ENCODE measurements at regions not wholly inside any gene's neighbourhood (a gene's known extent, or its start where the extent isn't known, plus 50 kb on each side); places are given as distances from the start of the nearest gene placed in this dataset.
"Not testable (repeated sequence)": the region's sequence is repeated elsewhere in the genome, so short reads cannot be mapped to it uniquely, and the experiment has no call there.

DNA sequence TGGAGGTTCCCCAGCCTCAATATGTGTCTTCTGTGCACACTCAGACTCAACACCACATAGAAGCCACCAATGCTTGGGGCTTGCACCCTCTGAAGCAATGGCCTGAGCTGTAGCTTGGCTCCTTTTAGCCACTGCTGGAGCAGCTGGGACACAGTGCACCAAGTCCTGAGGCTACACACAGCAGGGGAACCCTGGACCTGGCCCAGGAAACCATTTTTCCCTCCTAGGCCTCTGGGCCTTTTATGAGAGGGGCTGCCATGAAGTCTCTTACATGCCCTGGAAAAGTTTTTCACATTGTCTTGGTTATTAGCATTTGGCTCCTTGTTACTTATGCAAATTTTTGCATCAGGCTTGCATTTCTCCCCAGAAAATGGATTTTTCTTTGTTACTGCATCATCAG is 306.2 kb downstream of the CPXCR1 start:
- H4K20me1 ChIP-seq (ENCODE audit: insufficient read depth), result no peaks in the 10 kb centered on the region
- no peak overlapping the region for H3K27ac ChIP-seq (ENCODE audit: low read depth in 2 of 2, low read length in 1 of 2)
- no peaks in the 10 kb centered on the region for H3K9me2 ChIP-seq
- DNase-seq, result no peak
- no peak overlapping the region for H3K4me3 ChIP-seq (ENCODE audit: low read depth in 2 of 2, low read length in 1 of 2)
- H3K27me3 ChIP-seq (ENCODE audit: insufficient read depth), result no peaks in the 10 kb centered on the region
- POLR2A ChIA-PET, result no interaction called here
- H3F3A ChIP-seq (replicated peaks; ENCODE audit: insufficient read depth), result no peaks in the 10 kb centered on the region
- no peaks in the 10 kb centered on the region for H3K4me1 ChIP-seq (ENCODE audit: control insufficient read depth in 1 of 2, insufficient read depth in 2 of 2, low read depth in 1 of 2, low read length in 1 of 2)
- TF ChIP-seq SIN3A (IDR thresholded peaks at IDR 0.05; ENCODE audit: borderline replicate concordance, low read depth, low read length) (no peak), FOSL2 (IDR thresholded peaks at IDR 0.05; ENCODE audit: borderline replicate concordance, low read depth) (no peak), MEF2A (IDR thresholded peaks at IDR 0.05; ENCODE audit: borderline replicate concordance, low read depth) (no peak), GABPA (IDR thresholded peaks at IDR 0.05; ENCODE audit: low read depth) (no peak), NRF1 (IDR thresholded peaks at IDR 0.05; ENCODE audit: low read depth, low read length) (no peak)
- TF ChIP-seq, protein P1, sequence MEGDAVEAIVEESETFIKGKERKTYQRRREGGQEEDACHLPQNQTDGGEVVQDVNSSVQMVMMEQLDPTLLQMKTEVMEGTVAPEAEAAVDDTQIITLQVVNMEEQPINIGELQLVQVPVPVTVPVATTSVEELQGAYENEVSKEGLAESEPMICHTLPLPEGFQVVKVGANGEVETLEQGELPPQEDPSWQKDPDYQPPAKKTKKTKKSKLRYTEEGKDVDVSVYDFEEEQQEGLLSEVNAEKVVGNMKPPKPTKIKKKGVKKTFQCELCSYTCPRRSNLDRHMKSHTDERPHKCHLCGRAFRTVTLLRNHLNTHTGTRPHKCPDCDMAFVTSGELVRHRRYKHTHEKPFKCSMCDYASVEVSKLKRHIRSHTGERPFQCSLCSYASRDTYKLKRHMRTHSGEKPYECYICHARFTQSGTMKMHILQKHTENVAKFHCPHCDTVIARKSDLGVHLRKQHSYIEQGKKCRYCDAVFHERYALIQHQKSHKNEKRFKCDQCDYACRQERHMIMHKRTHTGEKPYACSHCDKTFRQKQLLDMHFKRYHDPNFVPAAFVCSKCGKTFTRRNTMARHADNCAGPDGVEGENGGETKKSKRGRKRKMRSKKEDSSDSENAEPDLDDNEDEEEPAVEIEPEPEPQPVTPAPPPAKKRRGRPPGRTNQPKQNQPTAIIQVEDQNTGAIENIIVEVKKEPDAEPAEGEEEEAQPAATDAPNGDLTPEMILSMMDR (IDR thresholded peaks at IDR 0.05), result no peak
- no peaks in the 10 kb centered on the region for H3K79me2 ChIP-seq (ENCODE audit: insufficient read depth)
- H3K9me3 ChIP-seq, result no peaks in the 10 kb centered on the region
- H2AFZ ChIP-seq (ENCODE audit: low read depth), result no peak overlapping the region
- CTCF ChIA-PET, result no interaction called here
- H3K9ac ChIP-seq, result no peak overlapping the region
- no peaks in the 10 kb centered on the region for H3K36me3 ChIP-seq (replicated peaks in 1 of 2; ENCODE audit: control insufficient read depth in 1 of 2, insufficient read depth in 2 of 2, low read length in 1 of 2)
- H3K4me2 ChIP-seq, result no peak overlapping the region

DNA sequence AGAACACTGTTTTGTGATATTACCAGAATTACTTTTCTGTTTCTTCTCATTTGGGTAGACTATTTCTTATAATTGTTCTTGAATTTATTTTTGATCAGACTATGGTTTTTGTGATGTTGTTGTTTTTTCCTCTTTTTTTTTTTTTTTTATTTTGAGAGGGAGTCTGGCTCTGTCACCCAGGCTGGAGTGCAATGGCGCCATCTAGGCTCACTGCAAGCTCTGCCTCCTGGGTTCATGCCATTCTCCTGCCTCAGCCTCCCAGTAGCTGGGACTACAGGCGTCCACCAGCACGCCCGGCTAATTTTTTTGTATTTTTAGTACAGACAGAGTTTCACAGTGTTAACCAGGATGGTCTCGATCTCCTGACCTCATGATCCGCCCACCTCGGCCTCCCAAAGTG is 352.6 kb downstream of the CPXCR1 start:
- H3K79me2 ChIP-seq (ENCODE audit: insufficient read depth); H3K27me3 ChIP-seq (ENCODE audit: insufficient read depth); H3K4me3 ChIP-seq (ENCODE audit: low read depth in 2 of 2, low read length in 1 of 2); H2AFZ ChIP-seq (ENCODE audit: low read depth); DNase-seq; H3K9me3 ChIP-seq; POLR2A ChIA-PET; H3K27ac ChIP-seq (ENCODE audit: low read depth in 2 of 2, low read length in 1 of 2); H3K4me2 ChIP-seq; H4K20me1 ChIP-seq (ENCODE audit: insufficient read depth); H3K4me1 ChIP-seq (ENCODE audit: control insufficient read depth in 1 of 2, insufficient read depth in 2 of 2, low read depth in 1 of 2, low read length in 1 of 2); H3K9me2 ChIP-seq; H3K9ac ChIP-seq; H3F3A ChIP-seq (replicated peaks; ENCODE audit: insufficient read depth); H3K36me3 ChIP-seq (replicated peaks in 1 of 2; ENCODE audit: control insufficient read depth in 1 of 2, insufficient read depth in 2 of 2, low read length in 1 of 2): not testable (repeated sequence)
- 3% methylated on average over 7 of the region's 7 CpGs for WGBS (ENCODE audit: low lambda C conversion rate)
- CTCF ChIA-PET, result interaction anchor here (0.9 kb wide), 1 partner anchor 11 kb away, joined by 3 read pairs; no protein-coding TSS in a partner anchor
- TF ChIP-seq, protein P1 (IDR thresholded peaks at IDR 0.05), result 0 out of 2 replicates have a peak, but pooled peaks have one; percentile 22

DNA sequence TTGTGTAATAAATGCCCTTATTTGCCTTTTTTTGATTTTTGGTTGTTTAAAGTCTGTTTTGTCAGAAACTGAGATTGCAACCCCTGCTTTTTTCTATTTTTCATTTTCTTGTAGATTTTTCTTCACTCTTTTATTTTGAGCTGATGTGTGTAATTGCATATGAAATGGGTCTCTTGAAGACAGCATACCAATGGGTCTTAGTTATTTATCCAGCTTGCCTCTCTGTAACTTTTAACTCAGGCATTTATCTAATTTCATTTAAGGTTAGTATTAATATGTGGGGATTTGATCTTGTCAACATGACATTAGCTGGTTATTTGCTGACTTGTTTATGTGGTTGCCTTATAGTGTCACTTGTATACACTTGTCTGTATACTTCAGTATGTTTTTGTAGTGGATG is 378.0 kb downstream of the CPXCR1 start:
- Histone ChIP-seq H3K9me3 (no peaks in the 10 kb centered on the region), H3K36me3 (replicated peaks in 1 of 2; ENCODE audit: control insufficient read depth in 1 of 2, insufficient read depth in 2 of 2, low read length in 1 of 2) (no peaks in the 10 kb centered on the region), H3K9me2 (no peaks in the 10 kb centered on the region), H2AFZ (ENCODE audit: low read depth) (no peak overlapping the region), H3K79me2 (ENCODE audit: insufficient read depth) (no peaks in the 10 kb centered on the region), H3K4me1 (ENCODE audit: control insufficient read depth in 1 of 2, insufficient read depth in 2 of 2, low read depth in 1 of 2, low read length in 1 of 2) (no peaks in the 10 kb centered on the region), H3K4me2 (no peak overlapping the region), H3K9ac (no peak overlapping the region), H3K4me3 (ENCODE audit: low read depth in 2 of 2, low read length in 1 of 2) (no peak overlapping the region), H3F3A (replicated peaks; ENCODE audit: insufficient read depth) (no peaks in the 10 kb centered on the region), H3K27me3 (ENCODE audit: insufficient read depth) (no peaks in the 10 kb centered on the region; the same call in 1 of the 2 replicates), H3K27ac (ENCODE audit: low read depth in 2 of 2, low read length in 1 of 2) (no peak overlapping the region), H4K20me1 (ENCODE audit: insufficient read depth) (no peaks in the 10 kb centered on the region)
- ChIA-PET POLR2A (no interaction called here), CTCF (no interaction called here)
- no peak for DNase-seq
- TF ChIP-seq RAD21 (IDR thresholded peaks at IDR 0.05; ENCODE audit: low read length) (no peak), NRF1 (IDR thresholded peaks at IDR 0.05; ENCODE audit: low read depth, low read length) (no peak), RXRA (IDR thresholded peaks at IDR 0.05; ENCODE audit: borderline replicate concordance, low read depth) (no peak), GABPA (IDR thresholded peaks at IDR 0.05; ENCODE audit: low read depth) (no peak), JUND (IDR thresholded peaks at IDR 0.05) (no peak), GATA2 (CRISPR knock-in tag; IDR thresholded peaks at IDR 0.05) (no peak), FOSL2 (IDR thresholded peaks at IDR 0.05; ENCODE audit: borderline replicate concordance, low read depth) (no peak), EP300 (IDR thresholded peaks at IDR 0.05; ENCODE audit: borderline replicate concordance in 1 of 2, low read depth in 1 of 2, low read length in 1 of 2) (no peak), EZH2phosphoT487 (IDR thresholded peaks at IDR 0.05; ENCODE audit: borderline replicate concordance, low read depth) (no peak), MXI1 (IDR thresholded peaks at IDR 0.05; ENCODE audit: low read depth, low read length) (no peak)
- TF ChIP-seq, protein P2, sequence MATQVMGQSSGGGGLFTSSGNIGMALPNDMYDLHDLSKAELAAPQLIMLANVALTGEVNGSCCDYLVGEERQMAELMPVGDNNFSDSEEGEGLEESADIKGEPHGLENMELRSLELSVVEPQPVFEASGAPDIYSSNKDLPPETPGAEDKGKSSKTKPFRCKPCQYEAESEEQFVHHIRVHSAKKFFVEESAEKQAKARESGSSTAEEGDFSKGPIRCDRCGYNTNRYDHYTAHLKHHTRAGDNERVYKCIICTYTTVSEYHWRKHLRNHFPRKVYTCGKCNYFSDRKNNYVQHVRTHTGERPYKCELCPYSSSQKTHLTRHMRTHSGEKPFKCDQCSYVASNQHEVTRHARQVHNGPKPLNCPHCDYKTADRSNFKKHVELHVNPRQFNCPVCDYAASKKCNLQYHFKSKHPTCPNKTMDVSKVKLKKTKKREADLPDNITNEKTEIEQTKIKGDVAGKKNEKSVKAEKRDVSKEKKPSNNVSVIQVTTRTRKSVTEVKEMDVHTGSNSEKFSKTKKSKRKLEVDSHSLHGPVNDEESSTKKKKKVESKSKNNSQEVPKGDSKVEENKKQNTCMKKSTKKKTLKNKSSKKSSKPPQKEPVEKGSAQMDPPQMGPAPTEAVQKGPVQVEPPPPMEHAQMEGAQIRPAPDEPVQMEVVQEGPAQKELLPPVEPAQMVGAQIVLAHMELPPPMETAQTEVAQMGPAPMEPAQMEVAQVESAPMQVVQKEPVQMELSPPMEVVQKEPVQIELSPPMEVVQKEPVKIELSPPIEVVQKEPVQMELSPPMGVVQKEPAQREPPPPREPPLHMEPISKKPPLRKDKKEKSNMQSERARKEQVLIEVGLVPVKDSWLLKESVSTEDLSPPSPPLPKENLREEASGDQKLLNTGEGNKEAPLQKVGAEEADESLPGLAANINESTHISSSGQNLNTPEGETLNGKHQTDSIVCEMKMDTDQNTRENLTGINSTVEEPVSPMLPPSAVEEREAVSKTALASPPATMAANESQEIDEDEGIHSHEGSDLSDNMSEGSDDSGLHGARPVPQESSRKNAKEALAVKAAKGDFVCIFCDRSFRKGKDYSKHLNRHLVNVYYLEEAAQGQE (IDR thresholded peaks at IDR 0.05; ENCODE audit: low read depth, low read length), result no peak
- TF ChIP-seq, protein P3, sequence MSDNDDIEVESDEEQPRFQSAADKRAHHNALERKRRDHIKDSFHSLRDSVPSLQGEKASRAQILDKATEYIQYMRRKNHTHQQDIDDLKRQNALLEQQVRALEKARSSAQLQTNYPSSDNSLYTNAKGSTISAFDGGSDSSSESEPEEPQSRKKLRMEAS (IDR thresholded peaks at IDR 0.05; ENCODE audit: low read depth), result no peak

Data from SK-N-SH (cell line).